NCI-H82 (cell line): ENCODE measurements at regions not wholly inside any gene's neighbourhood (a gene's known extent, or its start where the extent isn't known, plus 50 kb on each side); places are given as distances from the start of the nearest gene placed in this dataset.
A peak's percentile ranks its signal among the peaks of the same experiment; 100 is the strongest.

Experiments used
- DNase-seq: peaks from one replicate; lab custom pipeline; 2025; lab: John Stamatoyannopoulos, UW

DNA sequence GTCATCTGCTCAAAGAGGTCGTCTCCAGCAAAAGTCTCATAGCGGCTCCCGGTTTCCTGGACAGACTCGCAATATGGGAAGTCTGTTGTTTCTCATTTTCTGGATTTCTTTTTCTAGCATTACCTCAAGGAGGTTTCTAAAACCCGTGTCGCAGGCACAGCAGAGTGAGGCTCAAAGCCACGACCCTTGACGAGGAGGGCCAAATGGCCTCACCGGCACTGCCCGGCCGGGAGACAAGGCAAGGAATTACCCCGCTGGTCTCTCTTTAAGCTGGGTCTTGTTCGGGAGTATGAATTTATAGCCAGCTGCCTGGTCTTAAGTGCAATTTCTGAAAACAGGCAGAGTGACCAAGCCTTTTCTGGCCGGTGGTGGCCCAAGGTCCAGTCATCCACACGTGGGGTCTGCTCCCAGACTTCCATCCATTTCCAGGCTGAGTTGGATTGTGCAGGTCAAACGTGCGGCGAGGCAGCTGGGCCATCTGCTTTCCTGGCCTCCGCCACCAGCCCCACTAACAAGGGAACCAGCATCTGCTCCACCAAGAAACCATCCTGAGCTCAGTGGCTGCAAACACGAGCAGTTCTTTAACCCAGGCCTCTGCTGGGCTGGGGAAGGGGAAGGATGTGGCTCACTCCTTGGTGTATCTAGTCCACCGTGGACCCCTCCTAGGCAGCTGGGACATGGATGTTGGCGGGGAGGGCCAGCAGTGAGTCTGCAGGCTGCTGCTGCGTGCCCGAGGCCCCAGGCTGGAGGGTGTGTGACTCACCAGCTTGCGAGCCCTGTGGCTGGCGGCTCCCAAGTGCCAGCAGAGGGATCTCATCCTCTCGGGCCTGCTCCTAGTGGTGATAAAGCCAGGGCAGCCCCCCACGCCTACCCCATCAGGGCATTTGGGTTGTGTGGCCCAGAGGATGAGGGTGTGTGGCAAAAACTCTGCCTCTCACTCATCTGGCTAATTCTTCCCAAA lies 55.6 kb upstream of the COL5A1 start:
- no peak for DNase-seq

DNA sequence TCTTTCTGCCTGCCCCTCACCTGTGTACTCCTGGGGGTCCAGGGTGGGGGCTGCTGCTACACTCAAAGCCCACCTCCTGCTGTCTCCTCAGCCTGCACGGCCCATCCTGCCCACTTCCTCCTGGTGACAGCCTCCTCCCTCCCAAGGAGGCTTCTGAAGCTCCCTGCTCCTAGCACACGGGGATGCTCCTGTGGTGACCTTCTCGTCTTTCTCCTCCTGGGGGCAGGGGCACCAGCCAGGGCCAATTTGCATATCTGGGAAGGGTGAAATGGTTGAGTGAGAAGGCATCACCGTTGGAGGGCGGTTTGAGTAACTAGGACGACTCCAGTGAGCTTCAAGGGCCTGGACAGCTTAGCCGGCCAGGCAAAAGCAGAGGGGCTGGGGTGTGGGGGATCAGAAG lies 51.9 kb upstream of the COL5A1 start:
- no peak for DNase-seq

DNA sequence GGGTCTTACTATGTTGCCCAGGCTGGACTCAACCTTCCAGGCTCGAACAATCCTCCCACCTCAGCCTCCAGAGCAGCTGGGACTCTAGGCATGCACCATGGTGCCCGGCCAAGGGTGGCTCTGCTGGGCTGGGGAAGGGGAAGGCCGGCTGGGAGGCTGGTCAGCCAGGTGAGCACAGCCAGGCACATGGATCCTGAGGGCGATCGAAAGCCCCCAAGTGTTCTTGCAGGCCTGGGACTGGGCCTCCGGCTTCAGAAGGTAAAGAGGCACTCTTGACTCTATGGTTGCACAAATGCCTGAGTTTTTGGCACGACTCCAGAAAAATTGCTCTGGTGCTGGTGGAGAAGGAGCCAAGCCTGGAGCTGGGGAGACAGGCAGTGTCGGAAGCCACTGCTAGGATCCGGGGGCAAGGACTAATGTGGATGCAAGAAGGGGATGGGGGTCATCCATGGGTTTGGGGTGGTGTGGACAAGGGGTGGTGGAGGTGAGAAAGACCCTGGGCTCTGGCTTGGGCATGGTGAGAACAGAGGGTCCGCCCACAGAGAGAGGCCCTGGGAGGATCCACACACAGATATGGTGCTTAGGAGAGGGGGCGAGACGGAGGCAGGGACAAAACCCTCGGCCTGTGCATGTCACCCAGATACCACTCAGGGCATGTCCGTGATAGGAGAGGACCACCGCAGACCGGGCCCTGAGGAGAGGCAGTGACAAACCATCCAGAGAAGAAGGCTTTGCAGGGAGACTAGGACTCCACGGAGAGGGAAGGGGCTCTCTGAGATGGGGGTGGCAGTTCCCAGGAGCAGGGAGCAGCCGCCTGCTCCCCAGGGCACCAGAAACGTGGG lies 51.1 kb upstream of the COL5A1 start:
- DNase-seq = no peak

DNA sequence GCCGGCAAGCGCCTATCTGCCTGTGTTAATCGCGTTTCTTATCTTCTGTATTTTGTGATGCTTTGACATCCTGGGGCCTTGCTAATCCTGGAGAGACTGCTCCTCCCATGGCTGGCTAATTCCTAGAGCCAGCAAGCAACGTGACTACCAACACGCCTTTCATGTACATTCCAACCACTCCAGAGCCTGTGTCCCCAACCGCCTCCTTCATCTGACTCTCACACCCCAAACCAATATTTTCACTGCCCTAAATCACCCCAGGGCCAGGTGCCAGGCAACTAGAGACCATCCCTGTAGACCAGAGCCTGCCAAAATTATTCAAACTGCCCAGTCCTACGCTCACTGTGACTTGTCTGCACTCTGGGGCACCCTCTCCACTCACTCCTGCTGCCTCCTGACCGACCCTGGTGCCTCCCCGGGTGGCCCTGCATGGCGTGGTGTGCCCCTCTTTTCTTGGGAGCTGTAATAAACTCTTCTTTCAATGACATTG lies 50.5 kb upstream of the COL5A1 start:
- peak; percentile 40 for DNase-seq

DNA sequence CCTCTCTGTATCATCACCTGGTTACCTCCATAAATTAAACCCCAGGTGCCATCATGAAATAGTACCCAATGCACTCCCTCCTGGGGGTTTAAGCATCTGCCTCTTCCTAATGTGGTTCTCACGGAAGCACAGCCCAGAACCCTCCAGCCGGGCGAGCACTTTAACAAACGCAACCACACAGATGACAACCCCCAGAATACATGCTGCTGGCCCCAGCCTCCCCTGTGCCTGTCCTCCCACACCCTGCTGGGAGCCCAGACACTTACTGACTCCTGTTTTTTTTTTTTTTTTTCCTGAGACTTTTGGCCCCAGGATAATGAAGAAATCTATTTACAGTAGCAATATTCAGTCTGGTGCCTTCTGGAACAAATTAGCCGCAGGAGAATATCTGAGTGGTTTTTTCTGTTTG lies 50.0 kb upstream of the COL5A1 start:
- DNase-seq = no peak
